ENCODE measurements at regions not wholly inside any gene's neighbourhood (a gene's known extent, or its start where the extent isn't known, plus 50 kb on each side); places are given as distances from the start of the nearest gene placed in this dataset.

DNA sequence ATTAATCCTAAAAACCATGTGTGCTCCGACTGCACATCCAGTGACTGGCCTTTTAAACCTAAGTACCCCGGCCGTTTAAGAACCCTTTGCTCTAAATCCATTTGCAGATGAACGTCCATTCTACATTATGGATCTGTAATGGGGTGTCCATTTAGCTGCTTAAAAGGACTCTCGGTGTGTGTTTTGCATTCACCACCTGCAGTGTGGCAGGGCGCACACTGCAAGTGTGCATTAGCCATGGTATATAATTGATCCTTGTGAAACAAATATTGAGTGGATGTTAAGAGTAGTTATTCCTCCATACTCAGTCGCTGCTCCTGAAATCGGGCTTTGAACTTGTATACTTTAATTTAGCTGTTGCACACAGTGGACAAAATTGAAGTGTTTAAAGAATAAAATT, 190.1 kb upstream of the WWC1 start:
- TF ChIP-seq, protein P1, sequence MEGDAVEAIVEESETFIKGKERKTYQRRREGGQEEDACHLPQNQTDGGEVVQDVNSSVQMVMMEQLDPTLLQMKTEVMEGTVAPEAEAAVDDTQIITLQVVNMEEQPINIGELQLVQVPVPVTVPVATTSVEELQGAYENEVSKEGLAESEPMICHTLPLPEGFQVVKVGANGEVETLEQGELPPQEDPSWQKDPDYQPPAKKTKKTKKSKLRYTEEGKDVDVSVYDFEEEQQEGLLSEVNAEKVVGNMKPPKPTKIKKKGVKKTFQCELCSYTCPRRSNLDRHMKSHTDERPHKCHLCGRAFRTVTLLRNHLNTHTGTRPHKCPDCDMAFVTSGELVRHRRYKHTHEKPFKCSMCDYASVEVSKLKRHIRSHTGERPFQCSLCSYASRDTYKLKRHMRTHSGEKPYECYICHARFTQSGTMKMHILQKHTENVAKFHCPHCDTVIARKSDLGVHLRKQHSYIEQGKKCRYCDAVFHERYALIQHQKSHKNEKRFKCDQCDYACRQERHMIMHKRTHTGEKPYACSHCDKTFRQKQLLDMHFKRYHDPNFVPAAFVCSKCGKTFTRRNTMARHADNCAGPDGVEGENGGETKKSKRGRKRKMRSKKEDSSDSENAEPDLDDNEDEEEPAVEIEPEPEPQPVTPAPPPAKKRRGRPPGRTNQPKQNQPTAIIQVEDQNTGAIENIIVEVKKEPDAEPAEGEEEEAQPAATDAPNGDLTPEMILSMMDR (IDR thresholded peaks at IDR 0.05) = no peak
- no peak for TF ChIP-seq POLR2A (IDR thresholded peaks at IDR 0.05)
